NCI-H2196 (cell line): ENCODE measurements at regions not wholly inside any gene's neighbourhood (a gene's known extent, or its start where the extent isn't known, plus 50 kb on each side); places are given as distances from the start of the nearest gene placed in this dataset.

ENCODE experiments used
- DNase-seq: peaks from one replicate; lab custom pipeline; 2025; ENCODE audit not compliant: unreplicated experiment; lab: John Stamatoyannopoulos, UW

GRCh38 chr1:67582625-67583461 lies 102.2 kb upstream of the GADD45A start:
- DNase-seq, result no peak

DNA sequence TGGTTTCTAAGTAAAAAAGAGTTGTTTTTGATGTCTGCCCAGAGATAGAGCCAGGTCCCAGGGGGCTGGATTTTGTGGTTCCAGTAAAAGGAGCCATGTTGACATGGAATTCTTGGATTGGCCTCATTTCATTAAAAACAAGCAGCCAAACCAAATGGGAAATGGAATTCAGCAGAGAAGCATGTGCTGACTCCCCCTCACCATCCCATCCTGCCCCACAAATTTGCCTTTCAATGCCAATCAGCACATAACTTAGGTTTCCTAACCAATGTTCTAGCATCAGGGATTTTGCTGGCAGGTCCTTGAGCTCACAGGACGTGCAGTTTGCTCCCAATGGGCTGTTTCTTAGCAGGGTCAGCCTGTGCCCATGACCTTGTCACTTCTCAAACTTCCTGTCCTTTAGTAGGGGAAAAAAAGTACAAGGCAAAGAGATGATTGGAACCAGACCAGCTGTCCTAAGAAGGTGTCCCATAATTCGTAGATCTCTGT lies 101.5 kb upstream of the GADD45A start:
- DNase-seq, result no peak

GRCh38 chr1:67584938-67585337 lies 100.1 kb upstream of the GADD45A start:
- DNase-seq, result no peak

GRCh38 chr1:67586596-67586995 lies 98.4 kb upstream of the GADD45A start:
- no peak for DNase-seq

- no peak for DNase-seq
Observed at GRCh38 chr1:67588178-67588855, 96.7 kb upstream of the GADD45A start.

DNA sequence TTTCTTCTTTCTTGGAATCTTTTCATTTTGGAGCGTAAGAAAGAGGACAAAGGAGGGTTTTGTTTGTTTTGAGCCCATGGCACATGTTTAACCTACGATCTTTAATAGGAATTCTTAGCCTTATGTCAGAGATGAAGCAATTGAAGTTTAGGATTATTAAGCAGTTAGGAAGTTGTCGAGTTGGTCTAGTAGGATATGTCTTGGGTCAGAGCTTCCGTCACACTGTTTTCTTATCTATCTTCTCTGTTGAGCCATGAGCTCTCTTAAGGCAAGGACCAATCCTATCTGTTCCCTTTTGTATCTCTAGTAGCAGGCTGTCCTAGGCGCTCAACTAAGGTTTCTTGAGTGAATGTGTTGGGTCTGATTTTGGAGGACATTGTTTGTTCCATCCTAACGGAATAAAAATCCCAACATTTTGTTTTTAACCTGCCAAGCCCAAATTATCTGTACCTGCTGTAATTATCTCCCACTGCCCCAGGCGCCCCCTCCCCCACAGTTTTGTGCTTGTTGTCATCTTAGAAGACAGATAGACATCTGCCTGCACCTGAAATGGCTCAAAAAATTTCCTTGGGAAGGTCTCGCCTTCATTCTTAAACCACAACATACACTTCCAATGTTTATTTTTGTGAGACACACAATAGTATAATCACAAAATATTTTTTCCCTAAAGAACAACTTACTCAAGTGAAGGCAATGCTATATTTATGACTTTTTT lies 95.3 kb upstream of the GADD45A start:
- DNase-seq, result no peak

- no peak for DNase-seq
Observed at GRCh38 chr1:67590329-67590728, 94.7 kb upstream of the GADD45A start.

DNA sequence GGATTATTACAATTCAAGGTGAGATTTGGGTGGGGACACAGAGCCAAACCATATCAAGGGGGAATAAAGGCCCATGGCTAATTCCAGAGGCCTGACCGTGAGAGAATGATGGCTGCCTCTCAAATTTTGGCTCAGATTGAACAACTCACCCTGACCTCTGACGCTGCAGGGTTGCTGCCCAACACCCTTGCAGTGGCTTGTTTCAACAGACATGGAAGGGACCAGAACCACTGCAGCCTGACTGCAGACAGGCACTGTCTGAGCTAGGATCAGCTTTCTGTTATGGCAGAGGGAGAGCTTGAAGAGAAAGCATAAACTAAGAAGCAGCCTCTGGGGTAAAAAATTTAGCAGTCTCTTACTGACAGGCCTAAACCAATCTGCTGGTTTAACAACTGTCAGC lies 90.2 kb upstream of the GADD45A start:
- no peak for DNase-seq

GRCh38 chr1:67596674-67597073 lies 88.3 kb upstream of the GADD45A start:
- DNase-seq, result no peak

DNA sequence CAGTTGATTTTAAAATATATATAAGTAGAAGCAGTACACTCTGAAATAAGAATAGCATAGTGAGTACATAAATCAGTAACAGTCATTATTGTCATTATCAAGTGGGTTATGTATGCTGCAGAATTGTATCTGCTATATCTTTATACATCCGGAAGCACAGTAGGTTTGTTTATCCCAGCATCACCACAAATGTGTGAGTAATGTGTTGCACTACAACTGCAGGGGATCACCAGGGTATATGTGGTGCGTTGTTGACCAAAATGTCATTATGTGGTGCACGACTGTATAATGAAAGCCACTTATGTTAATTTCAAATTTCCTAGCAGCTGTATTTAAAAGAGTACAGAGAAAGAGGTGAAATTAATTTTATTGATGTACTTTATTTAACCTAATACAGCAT lies 87.7 kb upstream of the GADD45A start:
- DNase-seq, result no peak

DNA sequence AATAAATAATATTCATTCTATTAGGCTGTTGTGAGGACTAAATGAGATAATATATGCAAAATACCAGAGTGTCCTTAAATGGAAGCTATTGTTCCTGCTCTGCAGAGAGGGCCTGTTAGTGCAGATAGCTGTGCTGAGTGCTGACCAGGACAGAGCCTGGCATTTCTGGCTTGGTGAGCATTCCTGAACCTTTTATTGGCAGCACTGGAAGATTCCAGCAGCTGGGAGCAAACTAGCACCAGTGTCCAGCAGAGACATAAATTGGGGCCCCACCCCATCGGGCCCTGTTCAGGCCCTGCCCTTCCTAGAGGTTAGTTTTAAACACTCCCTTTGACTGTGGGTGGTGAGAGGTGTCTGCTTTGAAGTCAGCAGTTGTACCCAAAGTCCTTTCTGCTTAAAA lies 85.9 kb upstream of the GADD45A start:
- no peak for DNase-seq

DNA sequence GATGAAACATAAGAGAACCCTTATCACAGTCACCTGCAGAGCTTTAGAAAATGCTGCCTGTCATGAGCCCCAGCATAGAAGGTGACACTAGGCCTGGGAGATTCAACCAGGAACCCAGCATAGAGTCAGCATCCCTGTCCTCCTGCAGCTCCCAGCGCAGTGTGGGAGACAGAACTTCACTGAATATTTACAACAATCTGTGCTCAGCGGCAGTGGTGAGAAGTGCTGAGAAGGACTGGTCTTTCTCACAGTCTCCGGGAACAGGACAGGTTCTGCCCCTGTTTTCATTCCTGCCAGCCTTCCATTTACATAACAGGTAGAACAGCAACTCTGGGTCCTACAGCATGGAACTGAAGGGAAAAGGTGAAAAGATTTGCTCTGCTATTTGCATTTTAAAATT lies 83.5 kb upstream of the GADD45A start:
- no peak for DNase-seq

- DNase-seq, result no peak
Observed at GRCh38 chr1:67601955-67602354, 83.0 kb upstream of the GADD45A start.

DNA sequence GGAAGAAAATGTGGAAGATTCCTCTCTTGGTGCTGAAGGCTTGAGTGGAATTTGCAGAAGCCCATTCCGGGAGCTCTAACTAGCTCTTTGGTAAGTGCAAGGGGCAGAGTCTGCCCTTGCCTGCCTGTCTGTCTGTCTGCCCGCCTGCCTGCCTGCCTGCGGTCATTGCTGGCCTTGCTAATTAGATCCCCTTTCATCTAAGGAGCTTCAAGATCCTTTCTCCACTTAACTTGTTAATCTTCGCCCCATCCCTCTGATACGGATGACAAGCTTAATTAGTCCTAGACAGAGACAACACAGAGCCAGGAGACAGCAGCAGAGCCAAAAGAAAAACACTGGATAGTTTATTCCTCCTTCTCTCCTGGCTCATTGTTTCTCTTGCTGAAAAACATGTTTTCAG lies 80.2 kb upstream of the GADD45A start:
- no peak for DNase-seq

DNA sequence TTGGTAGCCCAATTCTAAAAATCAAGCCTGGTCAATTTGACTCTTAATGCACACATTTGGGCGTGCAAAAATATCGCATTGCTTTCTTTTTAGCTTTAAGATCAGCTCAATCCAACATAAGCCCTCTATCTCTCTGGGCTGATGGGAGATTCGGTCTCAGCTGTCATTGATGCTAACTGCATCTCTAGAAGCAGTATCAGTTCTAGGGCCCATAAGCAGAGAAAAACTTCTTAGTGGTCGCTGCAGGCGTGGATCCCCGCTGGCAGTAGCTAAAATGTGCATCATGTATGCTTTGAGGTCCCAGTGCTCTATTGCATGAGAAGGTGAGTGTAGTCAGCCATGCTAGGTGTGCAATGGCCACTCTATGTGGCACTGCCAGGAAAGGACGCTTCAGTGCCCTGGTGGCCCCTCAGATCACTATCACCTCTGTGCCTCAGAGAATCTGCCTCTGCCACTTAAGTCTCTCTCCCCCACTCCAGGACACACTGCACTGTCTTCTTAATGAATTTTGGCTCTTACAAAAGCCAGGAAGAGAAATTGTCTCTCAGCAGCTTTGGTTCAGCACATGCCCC lies 79.7 kb upstream of the GADD45A start:
- DNase-seq, result no peak

DNA sequence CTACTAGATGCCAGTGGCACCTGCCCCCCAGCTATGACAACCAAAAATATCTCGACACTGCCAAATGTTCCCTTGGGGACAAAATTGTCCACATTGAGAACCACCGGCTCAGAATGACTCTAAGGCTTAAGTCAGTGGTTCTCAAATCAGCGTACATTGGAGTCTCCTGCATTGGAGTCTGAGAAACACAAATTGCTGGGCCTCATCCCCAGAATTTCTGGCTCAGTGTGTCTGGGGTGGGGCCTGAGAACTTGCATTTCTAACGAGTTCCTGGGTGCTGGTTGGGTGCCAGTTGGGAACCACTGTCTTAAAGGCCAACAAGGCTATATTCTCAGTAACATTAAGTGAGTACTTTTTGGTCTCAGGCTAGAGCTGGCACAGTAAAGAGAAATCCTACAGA lies 77.7 kb upstream of the GADD45A start:
- no peak for DNase-seq

- no peak for DNase-seq
Observed at GRCh38 chr1:67607699-67608098, 77.3 kb upstream of the GADD45A start.

DNA sequence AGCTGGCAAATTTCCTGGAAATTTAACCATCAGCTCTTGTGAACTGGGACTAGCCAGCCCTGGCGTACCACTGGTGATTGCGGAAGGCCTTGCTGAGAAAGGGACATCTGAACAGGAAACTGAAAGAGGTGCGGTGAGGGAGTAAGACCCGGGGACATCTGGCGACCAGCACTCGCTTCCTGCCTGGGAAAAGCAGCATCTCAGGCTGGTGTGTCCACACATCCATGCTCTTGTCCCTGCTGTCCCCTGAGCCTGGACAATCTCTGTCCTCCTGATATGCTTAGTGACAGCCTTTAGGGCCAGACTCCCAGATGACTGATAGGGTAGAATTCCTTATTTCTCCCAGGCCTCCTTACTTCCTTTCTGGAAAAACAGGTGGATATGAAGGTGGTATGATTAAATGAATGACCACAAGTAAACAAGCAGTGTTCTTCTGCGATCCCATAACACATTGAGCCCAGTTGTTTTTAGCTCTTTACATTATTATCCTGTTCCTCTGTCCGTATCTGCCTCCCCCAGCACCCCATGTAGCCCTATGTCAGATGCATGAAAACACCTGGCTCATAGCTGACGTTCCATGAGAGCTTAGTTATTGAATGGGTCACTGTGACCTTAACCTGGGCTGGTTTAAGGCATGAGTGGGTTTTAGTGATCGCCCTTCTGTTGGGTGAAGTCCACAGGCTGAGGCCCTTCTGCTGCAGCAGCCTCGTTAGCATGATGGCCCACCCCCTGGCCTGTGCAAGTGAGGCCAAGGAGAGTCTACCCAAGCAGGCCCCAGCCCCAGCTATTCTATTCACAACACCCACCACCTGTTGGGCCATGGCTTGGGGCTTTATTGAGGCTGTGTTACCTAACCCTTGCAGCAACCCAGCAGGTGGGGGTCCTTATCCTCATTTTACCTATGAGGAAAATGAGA lies 76.1 kb upstream of the GADD45A start:
- no peak for DNase-seq

GRCh38 chr1:67609577-67610341 lies 75.2 kb upstream of the GADD45A start:
- no peak for DNase-seq

GRCh38 chr1:67610450-67610849 lies 74.6 kb upstream of the GADD45A start:
- no peak for DNase-seq
